ENCODE measurements at regions not wholly inside any gene's neighbourhood (a gene's known extent, or its start where the extent isn't known, plus 50 kb on each side); places are given as distances from the start of the nearest gene placed in this dataset.

- CTCF ChIA-PET = interaction anchor here (1.1 to 1.6 kb wide), 4 partner anchors 12 to 1112 kb away, joined by 3 to 4 read pairs (median 4); no protein-coding TSS in a partner anchor
- TF ChIP-seq CTCF (IDR thresholded peaks at IDR 0.05; ENCODE audit: control extremely low read depth, extremely low read depth, low read depth, missing control alignments) = no peak
- DNase-seq (ENCODE audit: extremely low spot score) = no peak
- POLR2A ChIA-PET = no interaction called here
Observed at GRCh38 chr5:158020555-158021418, 161.8 kb upstream of the CLINT1 start.

GRCh38 chr5:158017469-158017868 is 158.5 kb upstream of the CLINT1 start:
- DNase-seq (ENCODE audit: extremely low spot score) = no peak
- CTCF ChIA-PET = no interaction called here
- POLR2A ChIA-PET = no interaction called here
- no peak for TF ChIP-seq CTCF (IDR thresholded peaks at IDR 0.05; ENCODE audit: control extremely low read depth, extremely low read depth, low read depth, missing control alignments)

GRCh38 chr5:158014372-158014771 is 155.4 kb upstream of the CLINT1 start:
- no peak for DNase-seq (ENCODE audit: extremely low spot score)
- POLR2A ChIA-PET = no interaction called here
- TF ChIP-seq CTCF (IDR thresholded peaks at IDR 0.05; ENCODE audit: control extremely low read depth, extremely low read depth, low read depth, missing control alignments) = no peak
- CTCF ChIA-PET = interaction anchor here (0.8 to 1.0 kb wide), 4 partner anchors 61 to 1118 kb away, joined by 3 to 5 read pairs (median 3); no protein-coding TSS in a partner anchor

GRCh38 chr5:158013939-158014338 is 155.0 kb upstream of the CLINT1 start:
- ChIA-PET CTCF (interaction anchor here (0.8 to 1.0 kb wide), 3 partner anchors 61 to 209 kb away, joined by 3 to 5 read pairs (median 3); no protein-coding TSS in a partner anchor), POLR2A (no interaction called here)
- DNase-seq (ENCODE audit: extremely low spot score) = peak; percentile 21
- peak; percentile 48 for TF ChIP-seq CTCF (IDR thresholded peaks at IDR 0.05; ENCODE audit: control extremely low read depth, extremely low read depth, low read depth, missing control alignments)

- no peak for DNase-seq (ENCODE audit: extremely low spot score)
- POLR2A ChIA-PET = no interaction called here
- TF ChIP-seq CTCF (IDR thresholded peaks at IDR 0.05; ENCODE audit: control extremely low read depth, extremely low read depth, low read depth, missing control alignments) = no peak
- CTCF ChIA-PET = interaction anchor here (0.9 to 1.2 kb wide), 4 partner anchors 17 to 162 kb away, joined by 3 to 5 read pairs (median 4); no protein-coding TSS in a partner anchor
Observed at GRCh38 chr5:158013303-158013702, 154.4 kb upstream of the CLINT1 start.

GRCh38 chr5:158011422-158011821 is 152.5 kb upstream of the CLINT1 start:
- CTCF ChIA-PET = interaction anchor here (0.8 to 1.7 kb wide), 5 partner anchors 16 to 1095 kb away, joined by 3 to 5 read pairs (median 3); no protein-coding TSS in a partner anchor
- TF ChIP-seq CTCF (IDR thresholded peaks at IDR 0.05; ENCODE audit: control extremely low read depth, extremely low read depth, low read depth, missing control alignments) = no peak
- POLR2A ChIA-PET = no interaction called here
- DNase-seq (ENCODE audit: extremely low spot score) = no peak
